A549 (cell line): ENCODE measurements at regions not wholly inside any gene's neighbourhood (a gene's known extent, or its start where the extent isn't known, plus 50 kb on each side); places are given as distances from the start of the nearest gene placed in this dataset.

Source experiments
- CTCF ChIP-seq: fragments of >200 bp; sonication (Bioruptor Twin); formaldehyde crosslinking; IDR thresholded peaks from 3 replicates; pipeline ENCODE4 v1.5.1; 2016
- PHF8 ChIP-seq: fragments of 200-600 bp; sonication (generic); IDR thresholded peaks from 2 replicates; pipeline ENCODE4 v1.6.1; 2016; ENCODE audit warnings: low read depth, mild to moderate bottlenecking, antibody characterized with exemption, moderate library complexity, borderline replicate concordance
- RAD21 ChIP-seq, 2 experiments: fragments of >200 bp in 1 of 2; sonication (Bioruptor Twin) in 1 of 2; formaldehyde crosslinking in 1 of 2; IDR thresholded peaks in 1 of 2; conservative IDR thresholded peaks in 1 of 2; 2 replicates in 1 of 2; 3 replicates in 1 of 2; pipeline ENCODE4 v1.6.1; 2012 to 2018; ENCODE audit warnings: inconsistent platforms in 1 of 2
- USF2 ChIP-seq: fragments of 450-650 bp; IDR thresholded peaks from 2 replicates; pipeline ENCODE4 v1.6.1; 2014; ENCODE audit warnings: antibody characterized with exemption

DNA sequence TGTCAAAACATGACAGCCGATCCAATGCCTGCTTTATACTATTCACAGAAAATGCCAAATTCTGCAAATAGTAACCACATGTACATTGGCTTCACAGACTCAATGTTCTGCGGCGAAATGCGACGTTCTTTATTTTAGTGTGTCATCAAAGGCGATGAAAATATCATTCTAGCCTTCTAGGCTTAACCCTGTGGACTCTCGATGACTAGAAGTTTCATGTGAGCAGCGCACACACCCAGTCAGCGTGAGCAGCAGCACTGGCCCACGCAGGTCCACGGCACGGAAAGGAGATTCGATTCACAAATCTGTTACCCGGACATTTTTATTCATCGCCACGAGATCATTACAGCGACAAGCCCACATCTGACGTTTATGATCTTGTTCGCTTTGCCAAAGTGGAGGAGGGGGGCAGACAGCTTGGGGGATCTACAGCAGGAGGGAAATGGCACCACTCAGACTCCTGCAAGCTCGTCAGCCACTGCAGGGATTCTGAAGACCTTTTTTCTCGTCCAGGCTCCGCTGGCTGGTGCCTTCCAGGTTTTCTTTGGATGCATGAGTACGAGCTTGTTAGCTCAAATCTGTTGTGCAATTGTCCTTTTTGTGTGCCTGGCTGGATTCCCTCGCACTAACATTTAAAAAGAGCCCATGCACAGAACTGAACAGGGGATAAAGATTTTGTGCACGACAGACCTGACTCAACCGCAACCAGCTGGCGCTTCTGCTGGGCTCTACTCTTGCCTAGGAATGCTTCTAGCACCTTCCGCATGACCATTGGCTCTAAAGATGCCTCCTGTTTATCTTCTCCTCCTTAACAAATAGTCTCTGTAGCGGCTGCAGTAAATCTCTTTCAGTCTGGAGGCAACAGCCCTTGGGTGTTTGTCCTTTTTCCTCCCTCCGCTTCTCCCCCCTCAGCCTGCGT lies 938.4 kb downstream of the MCTP2 start:
- TF ChIP-seq USF2 (no peak), CTCF (no peak), RAD21 (conservative IDR thresholded peaks at IDR 0.05 in 1 of 2, IDR thresholded peaks at IDR 0.05 in 1 of 2) (no peak), PHF8 (no peak)
